Activated T-cell treated with anti-CD3 and anti-CD28 coated beads, Interleukin-2, amount 50 U/mL, for 24 hours (primary cell): ENCODE measurements at regions not wholly inside any gene's neighbourhood (a gene's known extent, or its start where the extent isn't known, plus 50 kb on each side); places are given as distances from the start of the nearest gene placed in this dataset.
"Not testable (repeated sequence)": the region's sequence is repeated elsewhere in the genome, so short reads cannot be mapped to it uniquely, and the experiment has no call there.

ENCODE experiments used
- DNase-seq: peaks from one replicate; pipeline ENCODE4 v3.0.0-alpha.2; 2020
- H3K27ac Mint-ChIP-seq: 2 replicates; pipeline ENCODE4 v1.8.0; 2020; ENCODE audit warnings: mild to moderate bottlenecking, mixed read lengths
- H3K27me3 Mint-ChIP-seq: 2 replicates; pipeline ENCODE4 v1.8.0; 2020; ENCODE audit warnings: mixed read lengths
- H3K36me3 Mint-ChIP-seq: 2 replicates; pipeline ENCODE4 v1.8.0; 2020; ENCODE audit warnings: low read depth, mixed read lengths
- H3K4me1 Mint-ChIP-seq: 2 replicates; pipeline ENCODE4 v1.8.0; 2020; ENCODE audit warnings: low read depth, mixed read lengths
- H3K4me3 Mint-ChIP-seq: 2 replicates; pipeline ENCODE4 v1.8.0; 2020; ENCODE audit warnings: mild to moderate bottlenecking, moderate library complexity, mixed read lengths
- H3K9me3 Mint-ChIP-seq: 2 replicates; pipeline ENCODE4 v1.8.0; 2020; ENCODE audit warnings: mixed read lengths

DNA sequence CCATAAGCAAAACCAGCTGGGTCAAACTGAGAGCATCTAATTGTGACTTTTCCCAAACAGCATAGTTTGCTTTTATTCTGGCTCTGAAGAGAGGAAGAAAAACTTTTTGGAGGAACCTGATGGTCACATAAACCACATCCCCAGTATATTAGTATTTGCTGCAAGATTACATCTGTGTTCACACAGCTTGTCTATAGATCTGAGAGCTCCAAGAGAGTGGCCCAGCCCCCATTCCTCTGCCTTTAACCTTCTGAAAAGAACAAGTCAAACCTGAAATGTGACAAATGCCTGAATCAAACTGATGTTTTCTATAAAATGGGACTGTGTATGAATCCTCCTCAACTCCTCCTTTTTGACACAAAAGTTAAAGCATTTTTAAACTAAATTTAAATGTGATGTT lies 435.2 kb downstream of the ZNF479 start:
- H3K4me1 Mint-ChIP-seq, H3K27me3 Mint-ChIP-seq, H3K27ac Mint-ChIP-seq, H3K9me3 Mint-ChIP-seq, H3K36me3 Mint-ChIP-seq, H3K4me3 Mint-ChIP-seq, DNase-seq: not testable (repeated sequence)

DNA sequence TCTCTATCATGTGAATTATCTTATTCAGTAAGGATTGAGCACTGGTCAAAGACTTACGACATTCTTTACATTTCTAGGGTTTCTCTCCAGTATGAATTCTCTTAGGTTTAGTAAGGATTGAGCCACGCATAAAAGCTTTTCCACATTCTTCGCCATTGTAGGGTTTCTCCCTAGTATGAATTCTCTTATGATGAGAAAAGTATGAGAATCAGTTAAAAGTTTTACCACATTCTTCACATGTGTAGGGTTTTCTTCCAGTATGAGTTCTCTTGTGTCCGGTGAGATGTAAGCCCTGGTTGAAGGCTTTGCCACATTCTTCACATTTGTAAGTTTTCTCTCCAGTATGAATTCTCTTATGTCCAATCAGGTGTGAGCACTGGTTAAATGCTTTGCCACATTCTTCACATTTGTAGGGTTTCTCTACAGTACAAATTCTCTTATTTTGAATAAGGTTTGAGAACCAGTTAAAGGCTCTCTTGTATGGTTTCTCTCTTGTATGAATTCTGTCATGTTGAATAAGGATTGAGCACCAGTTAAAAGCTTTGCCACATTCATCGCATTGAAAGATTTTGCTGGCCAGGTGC lies 445.9 kb downstream of the ZNF479 start:
- no peak overlapping the region for H3K27ac Mint-ChIP-seq
- H3K9me3 Mint-ChIP-seq: peaks cover 50% of the 10 kb centered on the region
- H3K4me1 Mint-ChIP-seq: no peaks in the 10 kb centered on the region
- DNase-seq: no peak
- H3K27me3 Mint-ChIP-seq: no peaks in the 10 kb centered on the region
- no peak overlapping the region for H3K4me3 Mint-ChIP-seq
- peaks cover 14% of the 10 kb centered on the region for H3K36me3 Mint-ChIP-seq

DNA sequence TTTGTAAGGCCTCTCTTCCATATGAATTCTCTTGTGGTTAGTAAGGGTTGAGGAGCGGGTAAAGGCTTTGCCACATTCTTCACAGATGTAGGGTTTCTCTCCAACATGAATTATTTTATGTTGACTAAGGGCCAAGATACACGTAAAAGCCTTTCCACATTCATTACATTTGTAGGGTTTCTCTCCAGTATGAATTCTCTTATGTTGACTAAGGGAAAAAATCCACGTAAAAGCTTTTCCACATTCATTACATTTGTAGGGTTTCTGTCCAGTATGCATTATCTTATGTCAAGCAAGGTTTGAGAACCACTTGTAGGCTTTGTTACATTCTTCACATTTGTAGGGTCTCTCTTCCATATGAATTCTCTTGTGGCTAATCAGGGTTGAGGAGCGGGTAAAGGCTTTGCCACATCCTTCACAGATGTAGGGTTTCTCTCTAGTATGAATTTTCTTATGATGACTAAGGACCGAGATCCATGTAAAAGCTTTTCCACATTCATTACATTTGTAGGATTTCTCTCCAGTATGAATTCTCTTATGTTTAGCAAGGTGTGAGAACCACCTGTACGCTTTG lies 493.0 kb downstream of the ZNF479 start:
- H3K9me3 Mint-ChIP-seq: peaks cover 53% of the 10 kb centered on the region
- no peaks in the 10 kb centered on the region for H3K4me1 Mint-ChIP-seq
- H3K36me3 Mint-ChIP-seq: peaks cover 15% of the 10 kb centered on the region
- DNase-seq: no peak
- H3K27me3 Mint-ChIP-seq: no peaks in the 10 kb centered on the region
- H3K27ac Mint-ChIP-seq: no peak overlapping the region
- H3K4me3 Mint-ChIP-seq: no peak overlapping the region

DNA sequence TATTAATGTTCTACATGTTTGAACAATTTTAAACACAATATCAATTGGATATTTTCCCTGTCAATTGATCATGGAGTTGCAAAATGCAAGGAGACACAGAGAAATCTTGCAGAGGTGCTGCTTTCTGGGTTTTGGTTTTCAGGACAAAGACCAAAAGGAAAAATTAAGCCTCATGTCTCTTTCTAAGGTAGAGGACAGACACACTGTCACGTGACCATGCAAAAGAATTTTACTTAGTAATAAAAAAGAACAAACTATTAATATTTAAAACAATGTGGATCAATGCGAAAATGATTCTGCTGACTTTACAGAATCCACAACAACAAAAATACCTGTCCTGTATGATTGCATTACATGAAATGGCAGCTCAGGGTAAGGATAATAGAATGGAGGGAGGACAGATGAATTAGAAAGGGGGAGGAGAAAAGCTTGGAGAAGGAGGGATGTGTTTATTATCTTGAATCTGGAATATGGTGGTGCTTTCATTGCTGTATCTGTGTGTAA lies 493.7 kb upstream of the NUPR2 start:
- peaks cover under 1% of the 10 kb centered on the region for H3K36me3 Mint-ChIP-seq
- no peaks in the 10 kb centered on the region for H3K27me3 Mint-ChIP-seq
- peaks cover 28% of the 10 kb centered on the region for H3K9me3 Mint-ChIP-seq
- no peak overlapping the region for H3K27ac Mint-ChIP-seq
- no peaks in the 10 kb centered on the region for H3K4me1 Mint-ChIP-seq
- H3K4me3 Mint-ChIP-seq: no peak overlapping the region
- DNase-seq: no peak

DNA sequence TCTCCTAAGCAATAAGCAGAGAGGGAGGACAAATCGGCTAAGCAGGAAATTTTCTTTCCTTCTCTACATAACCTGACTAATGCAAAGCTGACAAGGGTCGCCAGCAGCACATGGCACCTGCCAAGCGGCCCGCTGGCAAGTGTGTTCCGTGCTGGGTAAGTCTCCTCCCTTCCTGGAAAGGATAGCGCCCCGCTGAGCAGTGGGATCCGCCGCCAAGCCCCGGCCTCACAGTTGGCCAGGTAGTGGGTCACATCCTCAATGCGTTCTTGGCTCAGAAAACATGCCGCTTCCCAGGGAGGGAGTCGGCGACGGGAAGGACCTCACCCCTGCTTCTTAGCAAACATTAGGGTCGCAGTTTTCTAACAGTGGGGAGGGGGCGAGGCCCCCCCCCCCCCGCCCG lies 488.9 kb upstream of the NUPR2 start:
- Mint-ChIP-seq H3K27me3 (no peaks in the 10 kb centered on the region), H3K27ac (no peak overlapping the region), H3K36me3 (peaks cover 1% of the 10 kb centered on the region), H3K4me3 (no peak overlapping the region), H3K4me1 (no peaks in the 10 kb centered on the region), H3K9me3 (peaks cover 37% of the 10 kb centered on the region)
- DNase-seq: no peak

DNA sequence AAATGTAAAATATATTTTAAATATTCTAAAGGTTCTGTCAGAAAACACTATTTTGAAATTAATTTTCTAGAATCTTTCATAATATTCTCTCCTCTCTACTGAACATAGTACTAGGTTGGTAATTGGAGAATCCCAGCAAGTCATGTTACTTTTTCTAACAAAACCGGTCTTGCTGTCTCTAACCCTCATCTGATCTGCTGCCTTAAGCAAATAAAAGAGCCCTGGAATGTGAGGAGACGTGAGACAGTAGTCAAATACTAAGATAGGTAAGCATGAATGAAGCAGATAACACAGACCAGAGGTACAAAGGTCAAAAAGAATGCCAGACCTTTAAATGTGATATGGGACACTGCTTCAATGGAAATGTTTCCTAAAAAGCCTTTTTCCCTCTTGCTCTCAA lies 462.4 kb upstream of the NUPR2 start:
- H3K36me3 Mint-ChIP-seq: no peaks in the 10 kb centered on the region
- H3K4me1 Mint-ChIP-seq: no peaks in the 10 kb centered on the region
- H3K4me3 Mint-ChIP-seq: no peak overlapping the region
- DNase-seq: no peak
- H3K27ac Mint-ChIP-seq: no peak overlapping the region
- peaks cover 46% of the 10 kb centered on the region for H3K9me3 Mint-ChIP-seq
- H3K27me3 Mint-ChIP-seq: no peaks in the 10 kb centered on the region

DNA sequence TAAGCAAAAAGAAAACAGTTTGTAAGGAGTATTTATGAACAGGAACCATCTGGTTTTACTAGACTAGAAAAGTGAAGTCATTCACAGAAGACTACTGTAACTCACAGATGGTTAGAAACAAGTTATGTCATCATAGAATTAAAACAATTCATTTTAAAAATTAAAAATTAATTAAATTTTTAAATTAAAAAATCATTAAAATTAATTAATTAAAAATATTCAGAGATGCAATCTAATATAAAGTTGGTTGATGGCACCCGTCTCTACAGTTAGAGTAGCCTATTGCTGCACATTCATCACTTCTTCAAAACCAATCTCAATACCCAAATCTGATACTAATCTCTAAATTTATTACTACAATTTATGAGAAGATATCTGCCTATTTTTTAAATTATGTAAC lies 454.8 kb upstream of the NUPR2 start:
- no peak overlapping the region for H3K27ac Mint-ChIP-seq
- H3K27me3 Mint-ChIP-seq: no peaks in the 10 kb centered on the region
- H3K9me3 Mint-ChIP-seq: peaks cover 30% of the 10 kb centered on the region
- DNase-seq: no peak
- no peak overlapping the region for H3K4me3 Mint-ChIP-seq
- no peaks in the 10 kb centered on the region for H3K36me3 Mint-ChIP-seq
- no peaks in the 10 kb centered on the region for H3K4me1 Mint-ChIP-seq

DNA sequence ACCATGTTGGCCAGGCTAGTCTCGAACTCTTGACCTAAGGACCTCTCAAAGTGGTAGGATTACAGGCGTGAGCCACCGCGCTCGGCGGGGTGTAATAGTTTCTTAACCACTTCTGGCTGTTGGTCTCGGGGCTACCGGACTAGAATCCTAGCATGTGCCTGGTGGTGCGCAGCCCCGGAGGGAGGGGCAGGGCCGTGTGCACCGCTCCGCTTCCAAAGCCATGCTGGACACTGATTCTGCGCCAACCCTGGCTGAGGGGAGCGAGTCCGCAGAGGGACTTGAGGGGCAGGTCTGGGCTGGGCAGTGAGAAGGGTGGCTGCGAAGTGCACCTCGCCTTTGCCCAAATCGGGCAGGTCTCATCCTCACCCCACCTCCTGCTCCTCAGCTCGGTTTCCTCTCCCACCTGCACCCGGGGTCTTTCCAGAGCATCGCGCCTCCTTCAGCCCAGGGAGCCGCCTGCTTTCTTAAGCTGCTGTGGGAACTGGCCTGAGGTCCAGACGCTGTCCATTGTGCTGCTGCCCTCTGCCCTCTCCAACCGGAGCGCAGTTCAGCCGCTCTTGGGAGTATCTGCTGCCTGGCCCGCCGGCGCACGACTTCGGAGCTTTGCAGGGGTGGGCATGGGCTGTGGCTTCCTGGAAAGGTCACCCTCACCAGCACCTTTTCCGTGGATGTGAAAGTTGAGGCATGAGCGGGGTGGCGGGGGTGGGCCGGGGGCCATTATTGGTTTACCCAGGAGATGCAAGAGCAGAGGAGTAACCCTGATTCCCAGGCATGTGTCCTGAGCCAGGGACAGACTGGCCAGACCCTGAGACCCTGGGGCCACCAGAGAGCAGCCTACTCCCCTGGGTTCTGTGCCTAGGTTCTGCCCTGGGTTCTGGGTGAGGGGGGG lies 422.6 kb upstream of the NUPR2 start:
- no peak overlapping the region for H3K4me3 Mint-ChIP-seq
- H3K9me3 Mint-ChIP-seq: peaks cover 38% of the 10 kb centered on the region
- no peaks in the 10 kb centered on the region for H3K27me3 Mint-ChIP-seq
- H3K36me3 Mint-ChIP-seq: no peaks in the 10 kb centered on the region
- no peak overlapping the region for H3K27ac Mint-ChIP-seq
- no peak for DNase-seq
- H3K4me1 Mint-ChIP-seq: no peaks in the 10 kb centered on the region

DNA sequence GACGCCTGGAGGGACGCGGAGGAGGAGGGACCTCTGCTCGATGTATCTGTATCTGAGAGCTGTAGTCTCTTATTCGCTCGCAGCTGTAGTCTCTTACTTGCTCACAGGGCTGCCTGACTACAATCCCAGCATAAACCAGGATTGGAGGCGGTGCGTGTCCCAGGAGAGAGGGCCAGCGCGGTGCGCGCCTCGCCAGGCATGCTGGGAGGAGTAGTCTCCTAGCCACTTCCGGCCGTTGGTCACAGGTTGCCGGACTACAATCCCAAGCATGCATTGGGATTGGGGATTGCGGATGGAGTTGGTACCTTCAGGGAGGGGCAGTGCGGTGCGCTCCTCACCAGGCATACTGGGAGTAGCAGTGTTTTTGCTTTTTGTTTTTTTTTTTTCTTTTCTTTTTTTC lies 421.7 kb upstream of the NUPR2 start:
- Mint-ChIP-seq H3K36me3 (no peaks in the 10 kb centered on the region), H3K27ac (no peak overlapping the region)
- DNase-seq: no peak

DNA sequence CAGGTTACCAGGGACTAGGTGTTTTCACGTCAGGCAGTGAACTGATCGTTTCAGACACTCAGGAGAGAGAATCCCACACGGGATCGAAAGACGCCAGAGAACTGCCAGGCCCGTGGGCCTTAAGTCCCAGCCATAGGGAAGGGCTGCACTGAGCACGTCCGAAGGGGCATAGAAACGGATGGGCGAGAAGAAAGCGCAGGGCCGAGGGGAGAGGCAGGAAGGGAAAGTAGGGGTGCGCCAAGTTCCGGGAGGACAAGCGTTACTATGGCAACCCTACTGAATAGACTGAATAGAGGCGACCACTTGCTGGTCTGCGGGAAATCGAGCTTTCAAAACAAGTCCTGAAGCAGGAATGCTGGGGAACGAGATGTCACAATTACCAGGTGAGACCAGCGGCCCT lies 421.3 kb upstream of the NUPR2 start:
- H3K9me3 Mint-ChIP-seq: peaks cover 38% of the 10 kb centered on the region
- no peak overlapping the region for H3K27ac Mint-ChIP-seq
- H3K4me3 Mint-ChIP-seq: no peak overlapping the region
- no peaks in the 10 kb centered on the region for H3K27me3 Mint-ChIP-seq
- H3K36me3 Mint-ChIP-seq: no peaks in the 10 kb centered on the region
- H3K4me1 Mint-ChIP-seq: no peaks in the 10 kb centered on the region
- DNase-seq: no peak

More for the DNA sequence above, 421.7 kb upstream of the NUPR2 start:
- Mint-ChIP-seq H3K4me3 (no peak overlapping the region), H3K27me3 (no peaks in the 10 kb centered on the region), H3K9me3 (peaks cover 38% of the 10 kb centered on the region), H3K4me1 (no peaks in the 10 kb centered on the region)

DNA sequence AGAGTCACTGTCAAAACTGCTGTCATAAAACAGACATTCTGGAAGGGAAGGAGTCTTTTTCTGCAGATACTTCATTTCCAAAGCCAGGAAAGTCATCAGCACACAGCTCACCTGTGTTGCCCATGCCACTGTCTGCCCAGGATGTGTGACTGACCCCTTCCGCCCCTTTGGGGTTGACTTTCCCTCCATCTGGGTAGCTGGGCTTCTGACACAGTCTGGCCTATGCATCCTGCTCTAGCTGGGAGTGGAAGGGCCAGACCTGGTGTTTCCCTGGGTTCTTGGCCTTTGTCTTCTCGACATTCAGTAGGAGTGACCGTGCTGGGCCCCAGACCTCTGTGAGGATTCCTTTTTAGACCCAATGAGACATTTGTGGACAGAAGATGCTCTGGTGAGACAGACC lies 378.9 kb upstream of the NUPR2 start:
- Mint-ChIP-seq H3K27ac (no peak overlapping the region), H3K27me3 (no peaks in the 10 kb centered on the region), H3K4me3 (no peak overlapping the region), H3K9me3 (peaks cover 31% of the 10 kb centered on the region), H3K36me3 (peaks cover 5% of the 10 kb centered on the region), H3K4me1 (no peaks in the 10 kb centered on the region)
- DNase-seq: no peak

DNA sequence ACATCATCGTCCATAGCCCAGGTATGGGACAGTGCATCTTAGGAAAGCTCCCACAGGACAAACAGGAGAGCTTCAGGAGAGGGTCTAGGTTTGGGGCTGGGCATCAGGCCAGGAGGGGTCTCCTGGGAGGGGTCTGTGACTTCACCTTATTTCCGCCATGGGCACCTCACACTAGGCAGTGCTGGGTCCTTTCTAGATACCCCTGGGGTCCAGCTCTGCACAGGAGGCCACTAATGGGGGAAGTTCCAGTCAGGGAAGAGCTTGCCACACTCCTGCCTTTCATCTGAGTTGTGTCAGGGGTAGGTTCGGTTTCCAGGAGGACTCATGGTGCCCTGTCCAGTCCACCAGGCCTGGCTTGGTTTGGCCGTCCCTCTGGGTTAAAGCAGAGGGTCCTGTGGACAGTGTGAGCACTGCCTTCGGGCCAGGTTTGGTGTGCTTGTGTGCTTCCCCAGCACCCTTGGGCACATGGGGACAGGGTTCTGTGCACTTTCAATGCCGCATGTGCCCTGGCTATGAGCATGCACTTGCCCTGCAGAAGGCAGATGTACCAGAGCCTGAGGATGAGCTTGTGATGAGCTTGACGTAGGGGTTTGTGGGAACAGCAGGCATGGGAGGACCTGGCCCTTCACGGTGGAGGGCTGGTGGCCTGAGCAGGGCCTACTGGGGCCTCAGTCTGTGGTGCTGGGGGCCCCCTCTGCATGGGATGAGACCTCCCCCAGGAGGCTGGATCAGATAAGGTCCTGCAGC lies 377.7 kb upstream of the NUPR2 start:
- Mint-ChIP-seq H3K27me3 (no peaks in the 10 kb centered on the region), H3K27ac (no peak overlapping the region), H3K36me3 (peaks cover 5% of the 10 kb centered on the region), H3K9me3 (peaks cover 26% of the 10 kb centered on the region), H3K4me3 (no peak overlapping the region), H3K4me1 (no peaks in the 10 kb centered on the region)
- no peak for DNase-seq

DNA sequence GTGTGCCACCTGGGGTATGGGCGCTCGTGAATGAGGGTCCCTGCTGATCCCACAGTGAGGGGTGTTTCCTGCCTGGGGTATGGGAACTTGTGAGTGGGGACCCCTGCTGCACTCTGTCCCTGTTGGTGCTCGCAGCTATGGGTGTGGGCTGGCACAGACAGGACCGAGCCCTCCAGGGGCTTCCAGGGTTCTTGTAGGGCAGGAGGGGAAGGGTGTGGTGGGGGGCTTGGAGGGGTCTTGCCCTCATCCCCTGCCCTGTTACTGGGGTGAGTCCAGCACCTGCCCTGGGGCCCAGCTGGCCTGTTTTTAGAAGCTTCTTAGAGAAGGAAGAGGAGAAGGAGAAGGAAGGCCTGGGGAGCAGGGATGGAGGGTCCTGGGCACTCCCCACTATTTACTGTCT lies 377.0 kb upstream of the NUPR2 start:
- Mint-ChIP-seq H3K27me3 (no peaks in the 10 kb centered on the region), H3K4me3 (no peak overlapping the region), H3K27ac (no peak overlapping the region), H3K4me1 (no peaks in the 10 kb centered on the region), H3K36me3 (peaks cover 5% of the 10 kb centered on the region), H3K9me3 (peaks cover 26% of the 10 kb centered on the region)
- no peak for DNase-seq

DNA sequence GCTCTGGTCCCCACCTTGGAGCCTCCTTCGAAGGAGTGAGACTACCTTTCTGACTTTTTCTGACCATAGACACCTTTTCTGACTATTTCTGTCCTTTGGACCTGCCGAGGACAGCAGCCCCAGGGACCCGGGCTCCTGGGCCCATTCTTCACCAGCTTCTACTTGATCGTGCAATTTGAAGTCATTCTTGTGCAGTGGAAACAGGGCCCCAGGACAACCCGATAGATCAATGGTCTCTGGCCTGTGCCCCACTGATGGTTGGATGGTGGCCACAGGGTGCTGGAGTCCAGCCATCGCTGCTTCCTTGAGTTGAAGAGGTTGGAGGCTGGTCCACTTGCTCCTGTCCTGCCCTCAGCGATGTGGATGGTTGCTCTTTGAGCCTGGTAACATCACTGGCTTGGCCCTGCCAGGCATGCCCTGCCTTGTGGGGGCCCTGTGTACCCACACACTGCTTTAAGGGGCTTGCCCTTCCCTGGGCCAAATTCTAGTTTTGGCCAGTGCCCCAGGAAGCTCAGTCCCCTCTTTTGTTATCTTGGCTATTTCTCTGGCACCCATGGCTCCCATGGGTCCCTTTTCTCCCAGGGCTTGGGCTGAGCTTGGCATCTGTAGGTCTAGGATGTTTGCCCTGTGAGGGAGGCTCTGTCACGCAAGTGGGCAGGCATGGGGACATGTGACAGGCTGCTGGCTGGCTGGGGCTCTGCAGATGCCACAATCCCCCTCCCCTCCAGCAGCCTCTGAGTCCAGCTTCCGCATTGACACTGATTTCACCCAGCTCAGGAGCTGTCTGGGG lies 375.6 kb upstream of the NUPR2 start:
- no peaks in the 10 kb centered on the region for H3K4me1 Mint-ChIP-seq
- no peak overlapping the region for H3K27ac Mint-ChIP-seq
- H3K27me3 Mint-ChIP-seq: no peaks in the 10 kb centered on the region
- peaks cover 5% of the 10 kb centered on the region for H3K36me3 Mint-ChIP-seq
- no peak overlapping the region for H3K4me3 Mint-ChIP-seq
- DNase-seq: no peak
- H3K9me3 Mint-ChIP-seq: peaks cover 34% of the 10 kb centered on the region
